CD4-positive, alpha-beta T cell (primary cell): ENCODE measurements at regions not wholly inside any gene's neighbourhood (a gene's known extent, or its start where the extent isn't known, plus 50 kb on each side); places are given as distances from the start of the nearest gene placed in this dataset.

Experiments
- ATAC-seq: fragments of 200-7000 bp; cut with Tn5 transposase; one replicate; pipeline ENCODE4 v1.10.0; 2022; ENCODE audit warnings: mild to moderate bottlenecking; ENCODE audit not compliant: poor library complexity
- CTCF ChIA-PET: fragments of 350-600 bp; sonication (Branson Sonifier 250); formaldehyde crosslinking; loops from one replicate; lab custom pipeline; 2021; ENCODE audit warnings: antibody characterized with exemption, inconsistent platforms; lab: Charles Lee
- POLR2A ChIA-PET: fragments of 350-600 bp; sonication (Branson Sonifier 250); formaldehyde crosslinking; loops from one replicate; lab custom pipeline; 2021; ENCODE audit warnings: antibody characterized with exemption, inconsistent platforms; lab: Charles Lee
- DNase-seq, 14 experiments: peaks; one replicate each; pipeline ENCODE4 v3.0.0-alpha.2; 2013 to 2020; ENCODE audit warnings: mixed read lengths in 2 of 14
- H3K27ac ChIP-seq, 2 donors: one replicate each; pipeline versions ENCODE4 v1.5.1 to v1.7.0; 2013; ENCODE audit warnings: low read length in 2 of 2, low read depth in 1 of 2, mild to moderate bottlenecking in 1 of 2
- H3K27me3 ChIP-seq, 2 experiments: 1 replicate in 1 of 2; 2 replicates in 1 of 2; pipeline versions ENCODE4 v1.6.1 to v1.7.0; 2013; ENCODE audit warnings: low read length in 2 of 2, control low read depth in 1 of 2, mild to moderate bottlenecking in 1 of 2, moderate library complexity in 1 of 2; ENCODE audit not compliant: insufficient read depth in 2 of 2, control insufficient read depth in 1 of 2
- H3K36me3 ChIP-seq: one replicate; pipeline ENCODE4 v1.6.1; 2013; ENCODE audit warnings: low read length, control low read depth; ENCODE audit not compliant: insufficient read depth
- H3K4me1 ChIP-seq: one replicate; pipeline ENCODE4 v1.6.1; 2013; ENCODE audit warnings: low read length, control low read depth; ENCODE audit not compliant: insufficient read depth
- H3K4me3 ChIP-seq: one replicate; pipeline ENCODE4 v1.5.1; 2013; ENCODE audit warnings: mild to moderate bottlenecking, low read length, moderate library complexity
- H3K9me3 ChIP-seq, 2 experiments: 1 replicate in 1 of 2; 2 replicates in 1 of 2; pipeline versions ENCODE4 v1.6.1 to v1.7.0; 2013; ENCODE audit warnings: low read length in 2 of 2, mild to moderate bottlenecking in 2 of 2, control low read depth in 1 of 2, moderate library complexity in 1 of 2; ENCODE audit not compliant: control insufficient read depth in 1 of 2, insufficient read depth in 1 of 2
- H3K27ac Mint-ChIP-seq: one replicate; pipeline ENCODE4 v1.8.0; 2020; ENCODE audit warnings: mixed read lengths
- H3K27me3 Mint-ChIP-seq: one replicate; pipeline ENCODE4 v1.8.0; 2021; ENCODE audit warnings: mixed read lengths
- H3K36me3 Mint-ChIP-seq: one replicate; pipeline ENCODE4 v1.8.0; 2021; ENCODE audit warnings: low read depth, mixed read lengths
- H3K4me1 Mint-ChIP-seq: one replicate; pipeline ENCODE4 v1.8.0; 2021; ENCODE audit warnings: low read depth, mixed read lengths
- H3K4me3 Mint-ChIP-seq: one replicate; pipeline ENCODE4 v1.8.0; 2020; ENCODE audit warnings: mild to moderate bottlenecking, mixed read lengths
- H3K9me3 Mint-ChIP-seq: one replicate; pipeline ENCODE4 v1.8.0; 2020; ENCODE audit warnings: mixed read lengths
- intact Hi-C, 2 experiments: fragments of 100-400 bp; cut with DNase I in 1 of 2; cut with micrococcal nuclease in 1 of 2; formaldehyde crosslinking; loops; one replicate each; pipeline versions ENCODE4 v1.15.1 to v1.9.0; 2023 to 2025; cut with DNase I, micrococcal nuclease
- TF ChIP-seq, protein P1 (sequence below): fragments of 200-600 bp; IDR thresholded peaks from one replicate; pipeline ENCODE4 v1.8.0; 2022; ENCODE audit warnings: antibody characterized with exemption, mild to moderate bottlenecking

DNA sequence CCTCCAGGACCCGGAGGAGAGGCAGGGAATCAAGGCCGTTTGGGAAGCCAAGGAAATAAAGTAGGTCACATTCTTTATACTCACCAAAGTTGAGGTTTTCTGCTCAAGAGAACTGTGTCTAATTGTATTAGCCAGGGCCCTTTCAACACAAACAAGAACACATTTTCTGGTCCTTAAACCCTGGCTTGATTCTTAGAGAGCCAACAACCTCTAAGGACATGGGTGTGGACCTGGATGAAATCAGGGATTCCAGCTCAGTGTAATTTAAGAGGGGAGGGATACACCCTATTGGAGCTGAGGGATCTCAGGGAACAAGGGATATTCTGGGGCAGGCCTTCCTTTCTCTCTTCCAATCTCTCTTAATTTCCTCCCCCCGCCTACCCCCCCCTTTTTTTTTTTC, 104.8 kb downstream of the COL6A6 start:
- H3K27ac ChIP-seq, result no peak overlapping the region
- H3K9me3 ChIP-seq, result peaks cover 0 to 4% of the 10 kb centered on the region in 2 experiments
- Mint-ChIP-seq H3K4me3 (no peak overlapping the region), H3K27me3 (peaks cover 37% of the 10 kb centered on the region), H3K27ac (no peak overlapping the region), H3K4me1 (no peaks in the 10 kb centered on the region), H3K36me3 (no peaks in the 10 kb centered on the region), H3K9me3 (no peaks in the 10 kb centered on the region)
- ChIA-PET CTCF (no interaction called here), POLR2A (interaction anchor here (0.6 kb wide), 1 partner anchor 29 kb away, joined by 4 read pairs; no protein-coding TSS in a partner anchor)
- no peaks in the 10 kb centered on the region for H3K4me1 ChIP-seq
- TF ChIP-seq, protein P1, sequence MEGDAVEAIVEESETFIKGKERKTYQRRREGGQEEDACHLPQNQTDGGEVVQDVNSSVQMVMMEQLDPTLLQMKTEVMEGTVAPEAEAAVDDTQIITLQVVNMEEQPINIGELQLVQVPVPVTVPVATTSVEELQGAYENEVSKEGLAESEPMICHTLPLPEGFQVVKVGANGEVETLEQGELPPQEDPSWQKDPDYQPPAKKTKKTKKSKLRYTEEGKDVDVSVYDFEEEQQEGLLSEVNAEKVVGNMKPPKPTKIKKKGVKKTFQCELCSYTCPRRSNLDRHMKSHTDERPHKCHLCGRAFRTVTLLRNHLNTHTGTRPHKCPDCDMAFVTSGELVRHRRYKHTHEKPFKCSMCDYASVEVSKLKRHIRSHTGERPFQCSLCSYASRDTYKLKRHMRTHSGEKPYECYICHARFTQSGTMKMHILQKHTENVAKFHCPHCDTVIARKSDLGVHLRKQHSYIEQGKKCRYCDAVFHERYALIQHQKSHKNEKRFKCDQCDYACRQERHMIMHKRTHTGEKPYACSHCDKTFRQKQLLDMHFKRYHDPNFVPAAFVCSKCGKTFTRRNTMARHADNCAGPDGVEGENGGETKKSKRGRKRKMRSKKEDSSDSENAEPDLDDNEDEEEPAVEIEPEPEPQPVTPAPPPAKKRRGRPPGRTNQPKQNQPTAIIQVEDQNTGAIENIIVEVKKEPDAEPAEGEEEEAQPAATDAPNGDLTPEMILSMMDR, result no peak
- H3K27me3 ChIP-seq, result peaks cover 0 to 8% of the 10 kb centered on the region in 2 experiments
- H3K36me3 ChIP-seq, result no peaks in the 10 kb centered on the region
- ATAC-seq (no peak), DNase-seq (no peak)
- H3K4me3 ChIP-seq, result no peak overlapping the region
- intact Hi-C loops, result no loop called here

DNA sequence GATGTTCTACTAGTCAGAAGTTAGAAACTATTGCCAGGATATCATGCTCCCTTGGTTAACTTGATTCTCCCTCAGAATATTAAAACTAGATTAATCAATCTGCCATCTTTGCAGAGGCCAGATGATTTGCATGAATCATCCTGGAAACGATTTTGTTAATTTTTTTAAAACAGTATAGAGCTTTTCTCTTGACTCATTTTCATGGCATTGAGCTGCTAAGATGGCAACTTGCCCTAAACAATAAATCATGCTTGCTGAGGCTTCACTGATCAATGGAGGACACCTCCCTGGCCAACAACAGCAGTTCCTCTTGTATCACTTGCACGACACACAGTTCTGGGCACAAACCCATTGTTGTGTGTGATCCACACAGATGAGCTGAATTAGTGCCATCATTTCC, 109.1 kb downstream of the COL6A6 start:
- Mint-ChIP-seq H3K27me3 (peaks cover 34% of the 10 kb centered on the region), H3K4me1 (no peaks in the 10 kb centered on the region), H3K9me3 (no peaks in the 10 kb centered on the region), H3K4me3 (no peak overlapping the region), H3K36me3 (no peaks in the 10 kb centered on the region), H3K27ac (no peak overlapping the region)
- Histone ChIP-seq H3K36me3 (no peaks in the 10 kb centered on the region), H3K27me3 (peaks cover 0 to 8% of the 10 kb centered on the region in 2 experiments), H3K9me3 (peaks cover 0 to 4% of the 10 kb centered on the region in 2 experiments), H3K27ac (no peak overlapping the region), H3K4me3 (no peak overlapping the region), H3K4me1 (no peaks in the 10 kb centered on the region)
- TF ChIP-seq, protein P1, result no peak
- ATAC-seq (no peak), DNase-seq (no peak)
- intact Hi-C loops, result no loop called here
- CTCF ChIA-PET, result no interaction called here
- POLR2A ChIA-PET, result no interaction called here

DNA sequence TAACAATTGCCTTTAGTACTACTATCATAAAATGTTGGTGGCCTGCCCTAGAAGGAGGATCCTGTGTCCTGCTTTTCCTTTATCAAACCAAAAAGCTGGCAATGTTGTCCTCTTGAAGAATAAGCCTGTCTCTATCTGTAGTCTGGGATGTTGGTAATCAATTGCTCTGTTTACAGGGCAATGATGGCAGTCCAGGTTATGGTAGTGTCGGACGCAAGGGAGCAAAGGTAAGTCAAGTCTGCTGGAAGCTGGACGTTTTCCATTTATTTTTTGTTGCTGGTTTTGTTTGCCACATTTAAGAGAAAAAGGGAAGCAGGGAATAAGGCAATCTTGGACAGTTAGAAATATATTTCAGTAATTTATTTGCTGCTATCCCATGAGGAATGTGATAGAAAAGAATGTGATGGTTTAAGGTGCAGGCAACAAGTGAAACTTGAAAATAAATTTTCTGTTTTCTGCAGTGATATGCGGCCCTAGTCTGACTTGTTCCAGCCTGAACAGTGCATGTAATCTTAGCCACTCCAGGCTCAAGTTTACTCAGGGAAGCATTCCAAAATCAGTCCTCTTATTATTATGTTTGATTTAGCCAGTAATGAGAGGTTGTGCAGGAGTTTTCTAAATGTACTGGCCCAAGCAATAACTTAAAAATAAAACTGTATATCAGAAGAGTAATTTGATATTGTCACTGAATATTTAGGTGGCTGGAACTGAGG, 110.3 kb downstream of the COL6A6 start:
- DNase-seq (no peak), ATAC-seq (no peak)
- TF ChIP-seq, protein P1, result no peak
- Mint-ChIP-seq H3K27me3 (peaks cover 34% of the 10 kb centered on the region), H3K36me3 (no peaks in the 10 kb centered on the region), H3K4me3 (no peak overlapping the region), H3K4me1 (no peaks in the 10 kb centered on the region), H3K9me3 (no peaks in the 10 kb centered on the region), H3K27ac (no peak overlapping the region)
- H3K4me3 ChIP-seq, result no peak overlapping the region
- H3K27me3 ChIP-seq, result peaks cover 0 to 8% of the 10 kb centered on the region in 2 experiments
- intact Hi-C loops, result no loop called here
- ChIA-PET CTCF (no interaction called here), POLR2A (interaction anchor here (0.5 kb wide), 1 partner anchor 54 kb away, joined by 6 read pairs; no protein-coding TSS in a partner anchor)
- no peaks in the 10 kb centered on the region for H3K4me1 ChIP-seq
- no peak overlapping the region for H3K27ac ChIP-seq
- peaks cover 0 to 4% of the 10 kb centered on the region in 2 experiments for H3K9me3 ChIP-seq
- no peaks in the 10 kb centered on the region for H3K36me3 ChIP-seq
